ENCODE measurements at regions not wholly inside any gene's neighbourhood (a gene's known extent, or its start where the extent isn't known, plus 50 kb on each side); places are given as distances from the start of the nearest gene placed in this dataset.
A peak's percentile ranks its signal among the peaks of the same experiment; 100 is the strongest.

- DNase-seq = no peak
- Histone ChIP-seq H3K27me3 (ENCODE audit: insufficient read depth, low read depth, severe bottlenecking) (no peaks in the 10 kb centered on the region), H3K9me3 (ENCODE audit: severe bottlenecking) (no peaks in the 10 kb centered on the region), H3K27ac (no peak overlapping the region), H3K4me3 (ENCODE audit: low read depth, low read length) (no peak overlapping the region), H3K36me3 (no peaks in the 10 kb centered on the region)
- no peak for TF ChIP-seq CTCF (IDR thresholded peaks at IDR 0.05; ENCODE audit: low read depth, low read length)
These were observed 57.3 kb upstream of the SSBP3 start for GRCh38 chr1:54463259-54464030.

- Histone ChIP-seq H3K27ac (no peak overlapping the region), H3K36me3 (no peaks in the 10 kb centered on the region), H3K4me3 (ENCODE audit: low read depth, low read length) (no peak overlapping the region), H3K27me3 (ENCODE audit: insufficient read depth, low read depth, severe bottlenecking) (no peaks in the 10 kb centered on the region), H3K9me3 (ENCODE audit: severe bottlenecking) (no peaks in the 10 kb centered on the region)
- TF ChIP-seq CTCF (IDR thresholded peaks at IDR 0.05; ENCODE audit: low read depth, low read length) = no peak
- DNase-seq = no peak
These were observed 56.5 kb upstream of the SSBP3 start for GRCh38 chr1:54462597-54463258.

GRCh38 chr1:54461731-54462596 is 55.8 kb upstream of the SSBP3 start:
- Histone ChIP-seq H3K9me3 (ENCODE audit: severe bottlenecking) (no peaks in the 10 kb centered on the region), H3K27me3 (ENCODE audit: insufficient read depth, low read depth, severe bottlenecking) (no peaks in the 10 kb centered on the region), H3K36me3 (no peaks in the 10 kb centered on the region), H3K27ac (no peak overlapping the region), H3K4me3 (ENCODE audit: low read depth, low read length) (no peak overlapping the region)
- no peak for TF ChIP-seq CTCF (IDR thresholded peaks at IDR 0.05; ENCODE audit: low read depth, low read length)
- DNase-seq = no peak

GRCh38 chr1:54460861-54461387 is 54.7 kb upstream of the SSBP3 start:
- no peaks in the 10 kb centered on the region for H3K9me3 ChIP-seq (ENCODE audit: severe bottlenecking)
- no peak overlapping the region for H3K4me3 ChIP-seq (ENCODE audit: low read depth, low read length)
- no peak for DNase-seq
- no peak for TF ChIP-seq CTCF (IDR thresholded peaks at IDR 0.05; ENCODE audit: low read depth, low read length)
- H3K27me3 ChIP-seq (ENCODE audit: insufficient read depth, low read depth, severe bottlenecking) = no peaks in the 10 kb centered on the region
- H3K27ac ChIP-seq = no peak overlapping the region
- no peaks in the 10 kb centered on the region for H3K36me3 ChIP-seq

- Histone ChIP-seq H3K27me3 (ENCODE audit: insufficient read depth, low read depth, severe bottlenecking) (no peaks in the 10 kb centered on the region), H3K36me3 (no peaks in the 10 kb centered on the region), H3K4me3 (ENCODE audit: low read depth, low read length) (no peak overlapping the region), H3K9me3 (ENCODE audit: severe bottlenecking) (no peaks in the 10 kb centered on the region), H3K27ac (no peak overlapping the region)
- DNase-seq = peak; percentile 41
- TF ChIP-seq CTCF (IDR thresholded peaks at IDR 0.05; ENCODE audit: low read depth, low read length) = no peak
These were observed 54.2 kb upstream of the SSBP3 start for GRCh38 chr1:54460351-54460750.

All from WERI-Rb-1 (cell line).